GM04503 (cell line): ENCODE measurements at regions not wholly inside any gene's neighbourhood (a gene's known extent, or its start where the extent isn't known, plus 50 kb on each side); places are given as distances from the start of the nearest gene placed in this dataset.

Experiments used
- DNase-seq: peaks from one replicate; pipeline ENCODE4 v3.0.0-alpha.2; 2012; ENCODE audit warnings: low read depth

DNA sequence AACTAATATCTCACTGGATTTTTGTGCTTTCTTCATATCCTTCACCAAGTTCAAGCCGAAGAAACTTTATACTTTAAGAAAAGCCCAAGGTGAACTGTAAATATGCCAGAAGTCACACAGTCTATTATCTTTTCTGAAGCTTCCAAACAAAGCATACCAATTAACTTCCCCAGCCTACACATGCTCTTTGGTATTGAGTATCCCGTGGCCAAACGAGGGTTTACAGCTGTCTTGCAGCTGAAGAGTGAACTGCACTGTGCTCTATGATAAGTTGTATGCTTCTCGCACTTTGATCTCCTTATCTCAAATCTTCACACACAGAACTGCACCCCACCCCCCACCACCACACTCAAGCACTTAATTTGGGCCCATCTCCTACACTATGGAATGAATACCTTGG lies 215.6 kb upstream of the VEPH1 start:
- no peak for DNase-seq

DNA sequence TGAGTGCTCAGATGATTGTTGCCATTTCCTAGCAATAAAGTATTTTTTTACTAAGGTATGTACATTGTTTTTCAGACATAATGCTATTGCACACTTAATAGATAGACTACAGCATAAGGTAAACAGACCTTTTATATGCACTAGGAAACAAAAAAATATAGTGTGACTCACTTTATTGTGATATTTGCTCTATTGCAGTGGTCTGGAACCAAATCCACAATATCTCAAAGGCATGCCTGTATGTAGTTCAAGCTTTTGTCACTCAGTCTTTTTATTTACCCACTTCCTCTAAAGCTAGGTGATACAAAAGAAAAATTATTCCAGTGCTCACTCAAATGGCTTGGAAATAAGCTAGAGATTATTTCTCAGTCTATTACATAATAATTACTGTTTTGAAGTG lies 209.9 kb upstream of the VEPH1 start:
- DNase-seq = no peak

DNA sequence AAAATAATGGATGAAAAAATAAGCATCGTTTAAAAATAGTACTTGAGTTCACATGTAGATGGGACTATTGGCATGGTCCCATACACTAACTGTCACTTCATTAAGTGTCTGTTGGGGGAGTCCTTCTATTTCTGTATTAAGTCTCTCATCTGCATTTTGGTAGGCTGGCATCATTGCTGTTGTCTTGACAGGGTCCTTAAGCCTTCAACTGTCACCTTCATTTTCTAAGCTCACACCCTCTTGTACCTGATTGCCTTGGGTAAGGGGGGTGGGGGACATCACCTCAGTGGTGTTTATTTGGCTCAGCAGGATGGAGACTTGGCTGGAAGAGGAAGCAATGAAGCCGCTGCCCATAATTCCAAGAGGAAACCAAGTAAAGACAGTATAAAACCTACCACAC lies 202.0 kb upstream of the VEPH1 start:
- no peak for DNase-seq

DNA sequence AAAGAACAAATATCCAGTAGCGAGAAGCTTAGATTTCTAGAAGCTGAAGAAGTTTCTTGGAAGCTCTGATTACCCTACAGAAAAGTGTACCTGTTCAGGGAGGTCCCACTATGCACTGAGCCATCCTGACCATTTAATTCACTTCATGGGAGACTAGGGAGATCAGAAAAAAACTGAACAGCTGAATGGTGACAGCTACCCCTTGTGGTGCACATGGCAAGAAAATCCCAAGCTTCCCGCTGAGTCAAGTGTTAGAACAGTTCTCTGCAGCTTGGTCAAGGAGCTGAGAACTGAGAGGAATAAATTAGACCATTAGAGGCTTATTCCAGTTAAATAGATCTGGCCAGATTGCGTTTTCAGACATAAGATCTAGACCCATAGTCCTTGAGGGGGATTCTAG lies 197.2 kb upstream of the VEPH1 start:
- DNase-seq = no peak

DNA sequence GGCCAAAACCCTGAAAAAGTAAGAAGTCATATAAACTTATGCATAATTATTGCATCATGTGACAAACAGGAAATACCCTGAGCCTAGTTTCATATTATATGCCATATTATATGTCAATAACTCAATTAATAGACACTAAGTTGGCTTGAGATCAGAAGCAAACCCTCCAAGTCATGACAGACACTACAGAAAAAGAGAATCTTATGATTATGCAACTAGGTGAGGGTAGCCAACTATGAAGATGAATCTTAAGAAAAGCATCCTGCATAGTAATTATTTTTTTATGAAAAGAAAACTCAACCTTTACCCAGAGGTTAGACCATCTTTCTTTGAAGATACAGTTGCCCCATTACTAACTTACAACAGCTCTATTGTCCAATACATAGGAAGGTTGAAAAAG lies 192.4 kb upstream of the VEPH1 start:
- DNase-seq = no peak

DNA sequence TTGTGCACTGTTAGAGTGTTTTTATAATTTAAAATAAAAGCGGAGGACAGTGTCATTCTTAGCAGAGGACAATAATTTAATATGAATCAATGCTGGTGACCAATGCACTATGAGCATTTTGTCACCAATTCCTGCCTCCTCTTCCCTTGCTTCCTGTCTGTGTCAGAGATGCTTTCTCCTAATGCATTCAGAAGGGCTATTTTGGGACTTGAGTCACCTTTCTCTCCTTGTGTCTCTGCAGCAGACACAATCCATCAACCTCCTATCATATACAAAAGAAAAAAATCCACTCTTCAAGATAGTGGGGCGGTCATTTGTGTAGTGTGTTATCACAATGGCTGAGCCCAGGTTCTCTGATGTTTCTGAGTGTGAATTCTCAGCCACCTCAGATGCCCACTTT lies 191.9 kb upstream of the VEPH1 start:
- no peak for DNase-seq

DNA sequence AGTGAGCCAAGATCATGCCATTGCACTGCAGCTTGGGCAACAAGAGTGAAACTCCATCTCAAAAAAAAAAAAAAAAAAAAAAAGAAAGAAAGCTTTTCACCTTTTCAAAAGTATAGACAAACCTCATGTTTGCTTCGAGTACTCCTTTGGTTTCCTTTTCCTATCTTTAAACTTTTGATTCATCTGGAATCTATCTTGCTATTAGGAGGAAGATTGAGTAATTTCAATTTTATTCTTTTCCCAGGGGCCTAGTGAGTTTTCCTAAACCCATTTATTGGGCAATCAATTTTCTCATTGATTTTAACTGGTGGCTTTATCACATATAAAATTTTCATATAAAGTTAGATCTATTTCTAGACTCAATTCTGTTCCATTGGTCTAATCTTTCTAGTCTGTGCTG lies 190.5 kb upstream of the VEPH1 start:
- no peak for DNase-seq

DNA sequence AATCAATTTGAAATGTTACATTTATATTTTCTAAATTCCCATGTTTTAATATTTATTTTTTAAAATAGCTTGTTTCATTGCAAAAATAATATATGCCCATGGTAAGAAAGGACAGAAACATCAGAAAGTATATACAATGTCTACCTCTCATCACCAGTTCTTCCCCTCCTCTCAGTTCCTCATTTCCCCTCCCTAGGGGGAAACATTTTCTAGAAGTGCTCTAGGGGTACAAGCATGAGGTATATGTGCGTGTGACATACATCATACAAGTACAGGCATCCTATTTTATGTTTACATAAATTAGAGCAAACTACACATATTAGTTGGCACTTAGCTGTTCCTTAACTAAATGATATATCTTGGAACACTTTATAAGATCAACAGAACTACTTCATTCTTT lies 189.3 kb upstream of the VEPH1 start:
- DNase-seq = no peak

DNA sequence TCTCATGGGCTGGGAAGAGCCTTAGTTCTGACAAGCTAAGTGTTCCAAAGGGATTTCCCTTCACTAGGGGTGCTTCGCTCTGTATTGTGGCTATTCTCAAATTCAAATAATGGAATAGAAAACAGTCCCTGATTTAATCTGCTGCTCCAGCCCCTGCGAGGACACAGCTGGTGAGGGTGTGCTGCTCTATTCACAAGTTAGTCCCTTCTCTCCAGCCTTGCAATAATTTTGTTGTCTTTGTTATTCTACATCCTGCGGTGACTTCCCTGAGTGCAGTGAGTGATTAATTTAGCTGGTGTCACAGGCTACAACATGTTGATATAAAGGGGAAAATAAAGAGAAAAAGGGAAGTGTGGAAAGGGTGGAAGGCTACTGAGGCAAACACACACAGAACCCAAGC lies 180.5 kb upstream of the VEPH1 start:
- no peak for DNase-seq

DNA sequence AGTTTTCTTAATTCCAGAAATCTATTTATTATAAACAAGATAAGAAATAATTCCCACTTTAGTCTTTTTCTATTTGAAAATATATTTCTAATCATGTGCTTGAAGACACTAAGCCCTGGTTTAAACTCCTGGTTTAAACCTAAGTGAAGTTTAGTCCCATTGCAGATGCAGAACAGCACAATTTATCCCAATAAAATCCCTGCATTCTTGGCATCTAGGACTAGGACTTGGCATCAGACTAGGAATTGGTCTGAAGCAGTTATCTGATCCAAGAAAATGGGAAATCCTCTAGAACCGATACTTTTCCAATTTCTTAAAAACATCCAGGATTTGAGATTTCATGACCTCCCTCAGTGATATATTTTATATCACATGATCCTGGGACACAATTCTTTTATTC lies 168.8 kb upstream of the VEPH1 start:
- no peak for DNase-seq

DNA sequence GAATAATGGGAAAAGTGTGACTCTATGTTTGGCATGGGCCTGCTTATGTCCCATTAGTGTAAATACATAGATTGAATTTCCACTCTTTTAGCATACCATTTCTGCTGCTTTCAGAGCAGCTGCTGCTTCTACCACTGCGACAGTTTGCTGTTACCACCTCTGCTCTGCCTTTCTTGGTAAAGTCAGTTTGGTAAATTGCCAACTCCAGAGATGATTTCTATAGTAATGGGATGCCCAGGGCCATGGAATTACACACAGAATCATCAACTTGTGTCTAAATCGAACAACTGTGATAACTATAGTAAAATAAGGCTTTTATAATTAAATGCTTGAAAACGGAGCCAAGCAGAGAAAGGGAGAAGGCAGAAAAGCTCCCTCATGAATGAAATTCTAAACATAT lies 168.4 kb upstream of the VEPH1 start:
- DNase-seq = no peak

DNA sequence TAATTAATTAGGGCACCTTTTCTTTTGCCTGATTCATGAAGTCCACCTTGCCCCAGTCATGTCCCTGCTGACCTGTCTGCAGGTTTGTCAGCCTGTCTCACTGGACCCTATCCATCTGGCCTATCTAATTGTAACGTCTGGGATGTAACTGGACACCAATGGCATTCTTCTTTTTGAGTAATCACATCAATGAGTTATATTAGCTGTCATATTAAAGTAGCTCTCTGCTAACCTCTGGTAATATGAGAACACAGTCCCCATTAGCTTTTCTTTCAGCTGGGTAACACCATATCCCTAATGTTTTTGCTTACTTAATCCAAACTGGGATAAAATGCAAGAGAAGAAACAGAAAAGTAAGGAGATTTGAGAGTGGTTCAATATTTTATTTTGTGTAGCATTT lies 166.2 kb upstream of the VEPH1 start:
- peak; percentile 26 for DNase-seq

DNA sequence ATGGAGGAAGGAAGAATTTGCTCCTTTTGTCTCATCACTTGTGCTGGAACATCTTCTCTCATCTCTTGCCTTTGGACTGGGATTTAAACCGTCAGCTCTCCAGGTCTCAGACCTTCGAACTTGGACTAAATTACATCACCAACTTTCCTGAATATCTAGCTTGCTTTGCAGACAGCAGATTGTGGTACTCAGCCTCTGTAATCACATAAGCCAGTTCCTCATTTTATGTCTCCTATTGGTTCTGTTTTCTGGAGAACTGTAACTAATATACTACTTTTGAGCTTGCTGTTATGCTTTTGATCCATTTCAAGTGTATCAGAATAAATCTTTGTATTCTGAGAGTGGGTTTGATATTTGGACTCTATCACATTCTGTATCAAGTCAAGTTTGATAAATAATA lies 164.3 kb upstream of the VEPH1 start:
- no peak for DNase-seq

DNA sequence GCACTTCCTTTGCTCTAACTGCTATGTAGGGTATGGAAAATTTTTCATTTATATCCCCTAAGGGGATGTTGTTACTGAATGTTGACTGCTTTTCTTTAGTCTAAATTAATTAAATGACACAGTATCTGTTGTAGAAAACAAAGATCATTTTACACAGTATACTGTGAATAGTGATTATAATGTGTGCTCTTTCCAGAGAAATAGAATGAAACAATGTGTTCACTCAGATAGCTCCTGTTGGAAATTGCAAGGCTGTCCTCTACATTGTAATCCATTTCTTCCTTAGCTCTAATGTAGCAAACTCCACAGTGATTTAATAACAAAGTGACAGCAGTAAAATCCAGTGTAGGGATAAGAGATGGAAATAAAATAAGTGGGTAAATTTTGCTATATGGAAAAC lies 159.0 kb upstream of the VEPH1 start:
- DNase-seq = no peak

DNA sequence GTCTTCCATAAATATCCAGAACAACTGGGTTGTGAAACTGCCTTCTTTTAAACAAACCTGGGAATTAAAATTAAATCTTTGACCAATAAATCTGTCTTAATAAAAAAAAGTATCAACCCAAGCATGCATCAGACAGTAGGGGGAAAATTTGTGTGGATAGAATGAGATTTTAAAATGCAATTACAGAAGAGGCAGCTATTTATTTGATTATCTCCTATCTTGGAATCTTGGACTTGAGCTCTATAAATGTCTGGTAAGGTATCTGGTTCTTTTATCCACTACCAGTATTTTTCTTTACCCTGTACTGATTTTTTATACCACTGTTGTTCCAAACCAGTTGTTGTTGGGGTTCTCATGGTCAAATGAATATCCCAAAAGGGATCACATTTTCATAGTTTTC lies 157.6 kb upstream of the VEPH1 start:
- DNase-seq = no peak

DNA sequence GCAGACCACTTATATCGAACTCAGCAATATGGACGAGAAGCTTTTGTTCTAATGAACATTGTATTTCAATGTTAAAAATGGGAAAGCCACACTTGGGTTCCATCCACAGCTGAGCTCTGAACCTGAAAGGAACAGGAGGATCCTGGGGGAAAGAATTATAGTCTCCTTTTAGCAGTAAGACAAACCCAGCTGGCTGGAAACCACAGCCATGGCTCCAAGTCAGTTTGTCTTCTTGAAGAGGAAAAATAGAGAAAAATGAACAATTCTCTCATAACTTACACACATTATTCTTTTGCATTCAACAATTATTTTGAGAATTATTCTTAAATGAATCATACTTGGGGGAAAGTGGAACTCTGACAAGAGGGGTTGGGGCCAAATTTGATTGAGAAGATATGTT lies 149.2 kb upstream of the VEPH1 start:
- DNase-seq = no peak

DNA sequence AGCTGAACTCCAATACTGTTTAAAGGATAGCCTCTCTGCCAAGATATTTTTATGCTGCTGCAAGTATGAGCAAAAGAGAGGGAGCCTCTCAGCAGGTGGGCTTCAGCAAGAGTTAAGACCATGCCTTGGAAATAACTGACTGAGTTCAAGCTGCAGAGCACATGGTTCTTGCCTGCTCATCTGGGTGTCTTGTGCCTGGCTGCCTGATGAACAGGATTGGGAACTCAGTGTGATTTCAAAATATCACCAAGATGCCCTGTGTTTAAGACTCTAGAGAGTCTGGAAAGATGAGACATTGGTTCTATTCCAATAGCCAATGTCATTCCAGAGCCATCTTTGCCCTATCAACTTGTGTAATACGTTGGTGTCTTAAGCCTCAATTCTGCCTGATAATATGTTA lies 147.5 kb upstream of the VEPH1 start:
- DNase-seq = no peak

DNA sequence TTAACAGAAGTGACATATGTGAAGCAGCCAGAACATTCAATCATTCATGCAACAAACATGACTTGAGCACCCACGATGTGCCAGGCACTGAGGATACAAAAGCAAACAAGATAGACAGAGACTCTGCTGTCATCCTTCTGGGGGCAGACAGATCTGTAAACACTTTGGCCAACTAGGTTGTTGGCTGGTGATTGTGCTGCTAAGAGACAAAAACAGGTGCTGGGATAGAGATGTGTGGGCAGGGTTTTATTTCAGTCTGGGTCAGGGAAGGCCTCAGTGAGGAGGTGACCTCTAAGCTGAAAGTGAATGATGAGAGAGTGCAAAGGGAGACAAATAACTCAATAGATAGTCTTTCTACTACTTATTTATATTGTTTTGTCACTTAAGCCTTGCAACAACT lies 147.0 kb upstream of the VEPH1 start:
- DNase-seq = no peak

DNA sequence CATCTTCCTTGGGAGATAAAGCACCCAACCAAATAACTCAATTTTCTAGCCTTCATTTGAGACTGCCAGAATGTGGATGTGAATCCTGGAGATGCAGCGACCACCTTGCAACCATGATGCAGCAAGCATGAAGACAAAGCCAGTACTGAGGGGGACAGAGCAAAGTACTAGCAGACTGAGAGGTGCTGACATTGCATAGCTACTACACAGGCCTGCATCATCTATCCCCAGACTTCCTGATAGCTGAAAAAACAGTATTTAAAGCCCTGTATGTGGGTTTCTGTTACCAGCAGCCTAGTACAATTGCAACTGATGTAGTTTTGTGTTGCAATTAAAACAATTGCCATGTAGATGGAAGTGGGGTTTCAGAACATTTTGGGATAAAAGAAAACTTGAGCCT lies 146.3 kb upstream of the VEPH1 start:
- DNase-seq = no peak

DNA sequence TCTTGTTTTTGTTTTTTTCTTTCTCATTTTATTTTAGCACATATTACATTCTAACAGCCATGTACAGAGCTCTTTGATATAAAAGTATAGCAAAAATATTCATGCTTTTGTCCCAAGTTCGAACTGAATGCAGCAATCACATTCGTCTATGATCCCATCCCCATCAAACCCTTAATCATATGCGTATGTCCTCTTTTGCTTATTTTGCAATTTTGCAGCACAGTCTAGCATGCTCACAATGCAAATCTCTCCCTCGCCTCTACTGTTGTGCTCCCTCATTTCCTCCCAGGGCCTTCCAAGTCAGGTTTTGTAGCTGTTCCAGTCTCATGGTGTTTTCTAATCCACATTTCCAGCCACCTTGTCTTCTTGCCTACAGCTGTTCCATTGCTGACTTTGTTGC lies 144.6 kb upstream of the VEPH1 start:
- no peak for DNase-seq

DNA sequence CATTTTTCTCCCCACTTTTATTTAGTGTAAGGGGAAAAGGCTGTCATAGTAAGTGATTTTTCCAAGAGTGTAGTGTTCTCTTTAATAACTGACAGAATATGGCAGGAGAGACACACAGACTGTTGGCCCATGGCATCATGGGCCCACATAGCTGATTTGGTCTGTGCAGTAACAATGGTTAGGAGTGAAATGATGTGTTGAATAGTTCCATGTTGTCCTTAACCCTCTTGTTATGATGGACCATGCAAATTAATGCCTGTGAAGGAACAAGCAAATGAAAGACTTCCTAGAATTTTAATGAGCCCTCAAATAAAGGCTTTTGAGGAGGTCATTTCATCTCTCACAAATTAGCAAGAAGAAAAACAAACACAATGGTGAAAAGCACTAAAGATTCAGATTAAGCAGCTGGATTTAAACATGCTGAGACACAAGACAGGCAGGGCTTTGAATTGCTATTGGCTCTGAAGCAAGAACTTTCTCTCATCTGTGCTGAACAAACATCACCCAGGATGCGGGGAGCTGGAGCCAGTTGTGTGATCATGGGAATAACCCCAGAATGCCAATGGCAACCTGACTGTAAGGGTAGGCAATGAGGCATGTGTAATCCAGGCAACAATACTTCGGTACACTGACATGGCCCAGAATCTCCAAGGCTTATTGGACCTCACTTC lies 136.7 kb upstream of the VEPH1 start:
- no peak for DNase-seq

DNA sequence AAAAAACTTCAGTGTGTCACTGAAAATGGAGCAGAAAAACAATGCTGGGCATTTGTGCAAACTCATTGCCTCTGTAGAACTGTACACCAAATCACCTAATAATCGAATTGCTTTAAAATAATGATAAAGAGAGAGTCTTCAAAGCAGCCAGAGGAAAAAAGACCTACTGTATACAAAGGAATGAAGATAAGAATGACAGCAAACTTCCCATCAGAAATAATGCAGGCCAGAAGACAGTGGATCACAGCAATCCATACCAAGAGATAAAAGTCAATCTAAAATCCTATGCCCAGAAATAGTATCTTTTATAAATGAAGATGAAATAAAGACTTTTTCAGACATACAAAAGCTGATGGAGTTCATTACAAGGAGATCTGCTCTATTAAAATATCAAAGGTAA lies 134.7 kb upstream of the VEPH1 start:
- DNase-seq = no peak

DNA sequence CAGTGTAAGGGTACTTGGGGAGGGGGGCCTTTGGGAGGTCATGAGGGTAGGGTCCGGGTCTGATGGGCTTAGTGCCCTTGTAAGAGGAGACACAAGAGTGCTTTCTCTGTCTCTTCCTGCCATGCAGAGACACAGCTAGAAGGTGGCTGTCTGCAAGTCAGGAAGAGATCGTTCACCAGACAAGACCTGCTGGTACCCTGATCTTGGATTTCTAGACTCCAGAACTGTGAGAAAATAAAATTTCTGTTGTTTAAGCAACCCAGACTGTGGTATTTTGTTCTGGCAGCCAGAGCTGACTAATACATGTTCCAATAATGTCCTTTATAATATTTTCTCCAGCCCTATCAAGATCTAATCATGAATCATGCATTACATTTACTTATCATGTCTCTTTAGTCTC lies 130.0 kb upstream of the VEPH1 start:
- no peak for DNase-seq

DNA sequence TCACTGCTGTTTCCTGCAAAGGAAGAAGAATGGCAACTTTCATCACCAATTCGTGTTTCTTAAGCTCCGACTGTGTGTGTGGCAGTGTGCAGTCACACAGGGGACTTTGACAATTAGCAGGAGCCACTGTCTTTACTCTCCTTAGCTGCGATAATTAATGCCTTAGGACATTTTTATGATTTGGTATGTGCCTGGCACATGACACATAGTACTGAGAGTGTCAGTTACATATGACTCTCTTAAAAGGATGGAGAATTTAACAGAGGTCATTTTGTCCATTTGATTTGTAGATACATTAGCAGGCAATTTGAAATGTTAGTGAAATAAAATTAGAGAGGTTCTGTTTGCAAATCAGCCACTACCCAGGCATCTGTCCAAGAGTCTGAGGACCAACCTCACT lies 128.9 kb upstream of the VEPH1 start:
- DNase-seq = no peak

DNA sequence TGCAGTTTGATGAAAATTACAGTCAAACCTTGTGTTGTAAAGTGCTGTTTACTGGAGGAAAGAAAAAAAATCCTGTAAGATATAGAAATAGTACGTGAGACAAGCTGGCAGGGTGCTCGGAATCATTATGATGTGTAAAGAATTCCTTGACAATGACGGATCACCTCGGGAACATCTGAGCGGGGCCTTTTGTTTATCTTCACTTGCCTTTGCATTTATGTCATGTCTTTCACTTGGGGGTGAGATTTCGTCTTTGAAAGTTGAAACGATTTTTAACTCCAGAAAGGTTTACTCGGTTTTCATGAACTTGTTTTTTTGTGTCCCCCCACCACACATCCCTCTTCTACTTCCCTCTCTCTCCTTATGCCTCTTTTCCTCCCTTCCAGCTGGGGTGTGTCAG lies 128.3 kb upstream of the VEPH1 start:
- DNase-seq = no peak
